MM.1S (cell line): ENCODE measurements at regions not wholly inside any gene's neighbourhood (a gene's known extent, or its start where the extent isn't known, plus 50 kb on each side); places are given as distances from the start of the nearest gene placed in this dataset.

Experiments
- EZH2 ChIP-seq: fragments of 300-600 bp; sonication (generic); optimal IDR thresholded peaks from 2 replicates; pipeline ENCODE3; 2017; ENCODE audit warnings: low read depth, mild to moderate bottlenecking, antibody characterized with exemption, low read length, mixed read lengths
- EZH2phosphoT487 ChIP-seq: fragments of 300-600 bp; sonication (generic); IDR thresholded peaks from 2 replicates; pipeline ENCODE4 v1.6.1; 2018; ENCODE audit warnings: antibody characterized with exemption, low read length
- TF ChIP-seq, protein P1 (sequence below): fragments of 300-600 bp; sonication (generic); IDR thresholded peaks from 2 replicates; pipeline ENCODE4 v1.5.1; 2016; ENCODE audit warnings: antibody characterized with exemption, low read length, mixed read lengths

- TF ChIP-seq, protein P1, sequence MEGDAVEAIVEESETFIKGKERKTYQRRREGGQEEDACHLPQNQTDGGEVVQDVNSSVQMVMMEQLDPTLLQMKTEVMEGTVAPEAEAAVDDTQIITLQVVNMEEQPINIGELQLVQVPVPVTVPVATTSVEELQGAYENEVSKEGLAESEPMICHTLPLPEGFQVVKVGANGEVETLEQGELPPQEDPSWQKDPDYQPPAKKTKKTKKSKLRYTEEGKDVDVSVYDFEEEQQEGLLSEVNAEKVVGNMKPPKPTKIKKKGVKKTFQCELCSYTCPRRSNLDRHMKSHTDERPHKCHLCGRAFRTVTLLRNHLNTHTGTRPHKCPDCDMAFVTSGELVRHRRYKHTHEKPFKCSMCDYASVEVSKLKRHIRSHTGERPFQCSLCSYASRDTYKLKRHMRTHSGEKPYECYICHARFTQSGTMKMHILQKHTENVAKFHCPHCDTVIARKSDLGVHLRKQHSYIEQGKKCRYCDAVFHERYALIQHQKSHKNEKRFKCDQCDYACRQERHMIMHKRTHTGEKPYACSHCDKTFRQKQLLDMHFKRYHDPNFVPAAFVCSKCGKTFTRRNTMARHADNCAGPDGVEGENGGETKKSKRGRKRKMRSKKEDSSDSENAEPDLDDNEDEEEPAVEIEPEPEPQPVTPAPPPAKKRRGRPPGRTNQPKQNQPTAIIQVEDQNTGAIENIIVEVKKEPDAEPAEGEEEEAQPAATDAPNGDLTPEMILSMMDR, result no peak
- no peak for TF ChIP-seq EZH2
- no peak for TF ChIP-seq EZH2phosphoT487
These were observed 103.6 kb upstream of the SERPINE2 start for GRCh38 chr2:224142397-224143312.
